ENCODE measurements at regions not wholly inside any gene's neighbourhood (a gene's known extent, or its start where the extent isn't known, plus 50 kb on each side); places are given as distances from the start of the nearest gene placed in this dataset.

- TF ChIP-seq ZNF274 (IDR thresholded peaks at IDR 0.05; ENCODE audit: low read depth, low read length) (no peak), SUZ12 (IDR thresholded peaks at IDR 0.05; ENCODE audit: extremely low read depth, insufficient read depth, insufficient read length) (no peak)
Measured at GRCh38 chr4:42716996-42717395, 60.1 kb upstream of the ATP8A1 start.

Measured in NT2/D1 (cell line).